HK-2 (cell line): ENCODE measurements at regions not wholly inside any gene's neighbourhood (a gene's known extent, or its start where the extent isn't known, plus 50 kb on each side); places are given as distances from the start of the nearest gene placed in this dataset.

Experiments used
- DNase-seq: peaks from one replicate; pipeline ENCODE4 v3.0.0-alpha.2; 2018; ENCODE audit not compliant: unreplicated experiment

DNA sequence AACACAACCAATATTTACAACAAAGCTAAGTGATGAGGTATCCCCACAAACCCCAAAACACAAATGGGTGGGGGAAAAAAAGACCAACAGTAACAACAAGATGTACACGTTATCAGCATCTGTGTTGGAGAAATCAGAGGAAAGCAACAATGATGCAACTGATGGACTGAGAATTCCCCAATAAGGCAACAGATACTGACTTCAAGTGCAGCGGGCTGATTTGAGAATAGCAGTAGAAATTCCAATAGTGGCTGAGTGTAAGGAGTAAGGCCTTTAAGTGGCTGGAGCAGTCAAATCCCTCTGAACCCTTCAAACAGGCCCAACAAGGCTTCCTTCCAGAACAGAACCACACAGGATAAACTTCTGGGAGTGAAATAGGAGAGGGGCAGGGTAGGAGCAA is 97.6 kb downstream of the TM2D1 start:
- no peak for DNase-seq

DNA sequence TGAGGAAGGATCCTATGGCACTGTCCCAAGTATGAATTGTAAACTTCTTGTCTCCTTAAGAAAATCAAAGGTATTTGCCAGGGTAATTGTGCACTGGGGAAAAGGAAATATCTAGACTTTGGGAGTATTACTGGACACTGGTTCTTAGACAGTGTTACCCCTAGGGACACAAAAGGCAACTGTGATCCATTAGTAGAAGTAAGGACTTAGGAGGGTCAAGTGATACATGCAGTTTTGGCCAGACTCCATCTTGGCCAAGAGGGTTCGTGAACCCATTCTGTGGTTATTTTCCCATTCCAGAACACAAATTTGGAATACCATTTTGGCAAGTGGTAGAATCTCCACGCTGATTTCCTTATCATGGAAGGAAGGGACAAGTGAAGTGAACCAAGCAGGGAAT is 98.1 kb downstream of the TM2D1 start:
- DNase-seq, result no peak

DNA sequence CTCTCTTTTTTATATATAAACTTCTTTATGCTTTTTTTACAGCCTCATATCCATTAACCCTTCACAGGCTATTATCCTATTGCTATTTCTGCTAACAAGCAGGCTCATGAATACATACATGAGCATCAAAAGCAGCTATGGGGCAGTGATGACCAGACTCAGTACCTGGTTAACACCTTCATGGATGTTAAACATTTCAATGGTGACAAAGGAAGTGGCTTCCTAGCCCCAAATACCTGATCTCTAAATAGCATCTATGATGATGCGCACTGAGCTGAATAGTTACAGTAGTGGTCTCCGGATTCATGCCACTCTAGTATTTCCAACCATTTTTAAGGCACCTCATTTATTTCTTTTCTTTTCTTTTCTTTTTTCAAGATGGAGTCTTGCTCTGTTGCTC is 101.1 kb downstream of the TM2D1 start:
- DNase-seq, result no peak

- no peak for DNase-seq
Measured at GRCh38 chr1:61620536-61620935, 104.4 kb downstream of the TM2D1 start.

- no peak for DNase-seq
Measured at GRCh38 chr1:61618755-61619154, 106.2 kb downstream of the TM2D1 start.

DNA sequence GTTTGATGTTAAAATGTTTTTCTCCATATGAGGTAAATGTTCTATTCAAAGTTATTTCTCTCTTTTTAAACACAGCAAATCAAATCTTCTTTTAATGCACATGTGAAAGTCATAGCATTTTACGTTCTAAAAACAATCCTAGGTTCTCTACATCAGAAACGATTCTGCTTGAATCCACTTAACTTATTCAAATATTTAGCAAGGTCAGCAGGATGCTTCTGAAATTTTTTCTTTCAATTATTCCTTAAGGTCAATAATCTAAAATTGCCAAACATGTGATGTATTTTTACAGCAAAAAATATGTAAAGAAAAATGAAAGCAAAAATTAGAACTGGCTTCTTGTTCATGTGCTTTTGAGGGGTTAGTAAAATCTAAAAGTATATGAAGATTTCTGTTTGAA is 106.7 kb downstream of the TM2D1 start:
- DNase-seq, result no peak

DNA sequence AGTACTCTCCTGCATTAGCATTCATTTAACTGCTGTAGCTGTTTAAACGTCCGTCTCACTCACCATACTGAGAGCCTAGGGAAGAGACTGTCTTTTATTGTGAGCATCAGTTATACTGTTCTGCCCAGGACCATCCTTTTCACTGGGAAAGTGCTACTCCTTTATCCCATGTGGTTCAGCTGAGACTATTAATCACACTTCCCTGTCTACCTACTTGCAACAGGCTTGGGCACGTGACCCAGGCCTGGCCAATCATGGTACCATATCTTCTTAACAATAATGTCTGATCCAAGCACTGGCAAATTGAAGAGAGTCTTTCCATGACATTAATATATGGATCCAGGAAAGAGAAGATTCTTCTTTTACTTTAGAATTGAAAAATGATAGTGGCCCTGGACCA is 108.1 kb downstream of the TM2D1 start:
- no peak for DNase-seq

DNA sequence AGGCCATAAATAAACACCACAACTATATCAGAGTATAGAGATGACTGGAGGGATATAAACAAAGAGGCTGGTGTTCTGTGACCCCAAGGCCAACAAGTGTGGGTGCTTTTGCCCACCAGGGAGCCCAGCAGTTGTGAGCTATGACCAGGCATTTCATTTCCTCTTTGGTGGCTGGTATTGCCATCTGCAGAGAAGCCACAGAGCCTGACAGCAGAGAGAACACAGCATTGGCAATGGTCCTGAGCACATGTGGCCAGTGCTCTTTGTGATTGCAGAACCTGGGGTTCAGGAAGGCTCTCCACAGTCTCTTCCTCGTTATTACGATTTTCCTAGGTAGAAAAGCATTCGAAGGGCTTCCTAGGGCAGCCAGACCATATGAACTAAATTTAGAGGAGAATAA is 112.3 kb downstream of the TM2D1 start:
- no peak for DNase-seq

DNA sequence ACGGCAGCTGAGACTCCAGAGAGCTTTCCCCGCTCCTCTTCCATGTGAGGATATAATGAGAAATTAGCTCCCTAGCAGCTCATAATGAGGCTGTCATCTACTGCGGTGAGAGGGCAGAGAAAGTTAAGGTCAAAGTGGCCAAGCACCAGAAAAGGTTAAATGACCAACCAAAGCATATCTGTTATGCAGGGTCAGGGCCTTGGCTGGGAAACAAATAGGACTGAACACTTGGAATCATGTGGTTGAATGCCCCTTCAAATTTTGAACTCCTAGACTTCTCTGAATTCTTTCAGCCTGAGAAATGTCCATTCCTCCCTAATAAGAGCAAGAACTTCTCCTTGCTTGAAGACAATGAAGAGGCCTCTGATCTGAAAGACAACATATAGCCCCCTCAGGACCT is 115.9 kb downstream of the TM2D1 start:
- DNase-seq, result no peak

GRCh38 chr1:61607448-61607847 is 117.5 kb downstream of the TM2D1 start:
- no peak for DNase-seq

DNA sequence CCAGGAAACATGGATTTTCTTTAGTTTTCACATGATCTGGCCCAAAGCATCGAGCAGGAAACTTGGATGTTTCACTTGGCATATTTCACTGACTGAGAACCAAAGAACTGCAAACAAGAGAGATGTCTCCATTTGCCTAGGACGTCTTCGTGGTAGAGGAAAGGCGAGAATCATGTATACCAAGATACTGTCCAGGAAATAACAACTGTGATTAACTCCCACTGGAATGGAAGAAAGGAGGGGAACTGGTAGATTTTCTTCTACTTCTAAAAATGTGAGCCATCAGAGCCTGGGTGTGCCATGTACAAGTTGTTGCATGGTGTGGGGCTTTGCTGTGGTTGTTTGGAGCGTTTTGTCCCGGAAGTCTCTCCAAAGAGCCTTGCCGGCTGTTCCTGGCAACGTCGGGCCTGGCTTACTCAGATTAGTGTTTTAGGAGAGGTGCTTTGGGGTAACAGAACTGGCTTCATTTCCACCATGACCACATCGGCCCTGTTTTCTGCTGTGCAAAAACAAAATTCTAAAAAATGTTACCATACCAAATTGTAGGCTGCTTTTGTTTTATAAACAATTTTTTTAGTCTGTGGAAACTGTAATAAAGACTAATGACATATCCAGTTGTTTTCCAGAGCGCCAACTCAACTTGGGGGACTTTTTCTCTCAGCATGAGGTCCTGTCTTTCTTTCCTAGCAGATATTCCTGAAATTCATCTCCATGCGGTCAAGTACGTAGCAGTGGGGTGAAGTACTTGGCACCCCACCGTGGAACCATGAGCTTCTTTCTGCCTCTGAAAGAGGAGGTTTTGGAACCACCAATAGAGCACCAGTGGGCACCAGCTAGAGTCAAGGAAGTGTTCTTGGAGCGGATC is 118.3 kb downstream of the TM2D1 start:
- no peak for DNase-seq

DNA sequence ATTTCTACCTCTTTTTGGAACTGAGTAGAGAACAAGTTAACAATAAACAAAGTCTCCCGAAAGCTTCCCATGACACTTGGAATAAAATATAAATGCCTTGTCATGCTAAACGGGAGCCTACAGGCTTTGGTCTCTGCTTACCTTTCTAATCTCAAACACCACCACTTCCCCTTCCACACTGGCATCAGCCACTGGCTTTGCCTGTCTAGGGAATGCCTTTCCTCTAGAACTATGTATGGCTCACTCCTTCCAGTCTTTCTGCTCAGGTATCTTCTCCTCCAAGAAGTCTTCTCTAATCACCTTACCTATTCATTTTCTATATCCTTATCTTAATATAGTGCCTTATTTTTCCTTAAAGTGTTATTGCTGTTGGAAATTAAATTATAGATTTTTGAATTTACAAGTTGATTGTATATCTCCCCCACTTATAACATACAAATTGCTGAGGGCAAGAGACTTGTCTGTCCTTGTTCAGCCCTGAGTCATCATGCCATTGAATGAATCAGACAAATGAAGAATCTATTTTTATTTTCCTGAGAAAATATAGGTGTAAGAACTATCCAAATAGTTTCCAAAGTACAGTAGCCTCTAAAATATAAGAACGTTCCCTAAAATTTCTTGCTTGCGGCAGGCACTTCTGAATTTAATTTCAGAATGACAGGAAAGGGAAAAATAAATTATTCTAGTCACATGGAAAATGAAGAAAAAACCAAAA is 119.2 kb downstream of the TM2D1 start:
- no peak for DNase-seq

DNA sequence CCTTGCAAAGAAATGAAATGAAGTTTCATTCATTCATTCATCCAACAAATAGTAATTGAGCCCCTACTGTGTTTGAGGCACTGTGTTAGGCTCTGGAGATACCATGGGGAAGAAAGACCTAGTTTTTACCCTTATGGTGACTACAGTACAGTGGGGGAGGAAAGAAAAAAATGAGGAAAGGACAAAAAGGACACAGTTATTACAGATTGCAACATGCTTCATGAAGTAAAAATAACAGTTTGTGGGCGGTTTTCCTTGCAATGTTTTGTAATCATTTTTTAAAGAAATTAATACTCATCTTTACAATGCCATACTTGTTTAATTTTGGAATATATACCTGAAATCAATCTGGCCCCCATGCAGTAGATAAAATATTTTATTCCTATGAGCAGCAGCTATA is 120.3 kb downstream of the TM2D1 start:
- no peak for DNase-seq

GRCh38 chr1:61604261-61604660 is 120.7 kb downstream of the TM2D1 start:
- DNase-seq, result no peak

- DNase-seq, result no peak
Measured at GRCh38 chr1:61602663-61603062, 122.3 kb downstream of the TM2D1 start.

- no peak for DNase-seq
Measured at GRCh38 chr1:61597601-61598000, 127.3 kb downstream of the TM2D1 start.

- no peak for DNase-seq
Measured at GRCh38 chr1:61593331-61593730, 131.6 kb downstream of the TM2D1 start.

DNA sequence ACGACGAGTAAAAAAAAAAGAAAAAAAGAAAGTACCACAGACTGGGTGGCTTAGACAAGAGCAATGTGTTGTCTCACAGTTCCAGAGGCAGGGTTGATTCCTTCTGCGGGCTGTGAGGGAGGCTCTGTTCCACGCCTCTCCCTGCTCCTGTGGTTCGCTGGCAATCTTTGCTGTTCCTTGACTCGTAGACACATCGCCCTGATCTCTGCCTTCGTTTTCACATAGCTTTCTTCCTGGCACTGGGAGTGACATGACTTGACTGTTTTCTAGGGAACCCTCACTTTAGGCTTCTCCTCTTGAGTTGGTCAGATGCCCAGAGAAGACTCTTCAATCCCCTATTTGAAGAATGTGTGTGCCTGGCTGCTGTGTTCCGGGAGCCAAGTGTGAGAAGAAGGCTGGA is 133.6 kb downstream of the TM2D1 start:
- no peak for DNase-seq

DNA sequence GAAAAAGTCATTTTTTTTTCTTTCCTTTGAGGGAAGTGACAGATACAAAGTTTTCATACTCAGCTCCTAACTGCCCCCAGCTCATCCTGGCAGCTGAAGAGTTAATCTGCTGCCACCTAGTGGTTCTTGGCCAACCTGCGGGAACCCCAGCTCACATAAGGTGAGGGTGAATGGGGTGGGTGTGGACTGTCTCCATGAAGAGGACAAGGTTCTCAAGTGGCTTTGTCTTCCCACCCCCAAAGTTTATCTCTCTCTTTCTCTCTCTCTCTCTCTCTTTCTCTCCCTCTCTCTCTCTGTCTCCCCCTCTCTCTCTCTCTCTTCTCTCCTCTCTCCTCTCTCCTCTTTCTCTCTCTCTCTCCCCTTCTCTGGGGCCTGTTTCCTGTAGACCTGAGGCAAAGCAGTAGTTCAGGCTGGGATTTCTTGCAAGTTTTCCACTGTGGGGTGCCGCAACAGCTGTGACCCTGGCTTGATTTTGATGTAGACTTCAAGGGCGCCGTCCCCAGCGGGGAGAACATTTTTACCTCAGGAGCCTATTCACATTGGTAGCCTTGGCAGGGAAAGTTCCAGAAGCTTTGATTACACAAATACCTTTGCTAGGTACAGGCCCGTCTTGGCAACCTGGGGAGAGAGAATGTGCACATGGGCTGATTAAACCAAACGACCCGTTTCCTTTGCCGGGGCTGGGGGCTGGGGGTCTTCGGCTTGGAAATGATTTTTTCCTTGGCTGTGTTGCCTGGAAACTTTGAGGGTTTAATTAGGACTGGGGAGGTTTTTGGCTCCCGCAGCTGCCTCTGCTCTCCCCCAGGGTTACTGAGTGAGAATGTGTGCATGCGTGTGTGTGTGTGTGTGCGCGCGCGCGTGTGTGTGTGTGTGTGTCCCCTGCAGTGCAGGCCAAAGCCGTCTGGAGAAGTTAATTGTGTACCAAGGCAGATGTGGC is 135.9 kb downstream of the TM2D1 start:
- peak; percentile 45 for DNase-seq

DNA sequence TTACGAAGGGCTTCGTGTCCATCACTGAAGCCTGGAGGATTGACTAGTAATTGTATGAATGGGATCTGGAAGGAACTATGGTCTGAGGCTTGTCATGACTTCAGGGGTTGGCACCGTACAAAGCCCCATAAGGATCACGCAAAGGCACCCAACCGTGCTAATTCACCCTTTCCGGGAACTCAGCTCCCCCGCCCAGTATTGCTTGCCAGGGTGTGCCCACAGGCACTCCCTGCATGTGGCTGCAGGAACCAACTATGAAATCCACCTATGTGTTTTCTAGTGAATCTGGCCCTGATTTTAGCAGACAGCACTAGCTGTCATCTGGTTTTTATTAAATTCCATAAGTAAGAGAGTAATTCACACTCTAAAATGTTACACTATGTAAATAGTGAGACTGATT is 139.2 kb downstream of the TM2D1 start:
- DNase-seq, result no peak

- DNase-seq, result no peak
Measured at GRCh38 chr1:61583703-61584102, 141.2 kb downstream of the TM2D1 start.

DNA sequence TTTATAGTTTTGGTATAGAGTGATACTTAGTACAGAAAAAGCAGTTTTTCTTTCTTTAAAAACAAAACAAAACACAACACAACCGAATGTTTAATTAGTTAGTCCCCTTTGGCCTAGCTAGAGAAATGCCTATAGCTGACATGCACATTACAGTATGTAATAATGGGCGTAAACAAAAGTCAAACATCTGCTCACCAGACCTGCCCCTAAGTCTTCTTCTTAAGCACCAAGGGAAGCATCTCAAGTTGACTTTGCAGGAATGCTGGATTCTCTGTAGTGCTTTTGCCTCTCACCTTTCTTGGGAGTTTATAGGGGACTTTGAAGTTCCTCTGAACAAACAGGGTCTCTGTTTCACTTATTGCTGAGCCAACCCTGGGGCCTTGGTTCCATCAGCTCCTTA is 143.7 kb downstream of the TM2D1 start:
- DNase-seq, result no peak
